ENCODE measurements at regions not wholly inside any gene's neighbourhood (a gene's known extent, or its start where the extent isn't known, plus 50 kb on each side); places are given as distances from the start of the nearest gene placed in this dataset.

- no peak for TF ChIP-seq CTCF (IDR thresholded peaks at IDR 0.05)
- TF ChIP-seq POLR2A (IDR thresholded peaks at IDR 0.05) = no peak
Measured at GRCh38 chr10:117884093-117884492, 162.6 kb downstream of the RAB11FIP2 start.

Data from lower leg skin (tissue), 3 donors.